ENCODE measurements at regions not wholly inside any gene's neighbourhood (a gene's known extent, or its start where the extent isn't known, plus 50 kb on each side); places are given as distances from the start of the nearest gene placed in this dataset.
"Not testable (repeated sequence)": the region's sequence is repeated elsewhere in the genome, so short reads cannot be mapped to it uniquely, and the experiment has no call there.

- CTCF ChIA-PET = no interaction called here
- H3K4me3 Mint-ChIP-seq = no peak overlapping the region
- H3K36me3 Mint-ChIP-seq = no peaks in the 10 kb centered on the region
- H3K9me3 Mint-ChIP-seq = peaks cover 2% of the 10 kb centered on the region
- no peaks in the 10 kb centered on the region for H3K27me3 Mint-ChIP-seq
- no peak overlapping the region for H3K27ac Mint-ChIP-seq
- no peaks in the 10 kb centered on the region for H3K4me1 Mint-ChIP-seq
- no peak for DNase-seq
Observed at GRCh38 chr9:13814647-13815400, 499.1 kb downstream of the NFIB start.

GRCh38 chr9:13811876-13812275 is 502.1 kb downstream of the NFIB start:
- Mint-ChIP-seq H3K9me3 (peaks cover 5% of the 10 kb centered on the region), H3K27ac (no peak overlapping the region), H3K4me3 (no peak overlapping the region), H3K36me3 (no peaks in the 10 kb centered on the region), H3K4me1 (no peaks in the 10 kb centered on the region), H3K27me3 (no peaks in the 10 kb centered on the region)
- CTCF ChIA-PET = no interaction called here
- DNase-seq = no peak

- Mint-ChIP-seq H3K4me1 (no peaks in the 10 kb centered on the region), H3K9me3 (peaks cover 6% of the 10 kb centered on the region), H3K27ac (no peak overlapping the region), H3K4me3 (no peak overlapping the region), H3K27me3 (no peaks in the 10 kb centered on the region), H3K36me3 (no peaks in the 10 kb centered on the region)
- CTCF ChIA-PET = no interaction called here
- no peak for DNase-seq
Observed at GRCh38 chr9:13810510-13810909, 503.4 kb downstream of the NFIB start.

GRCh38 chr9:13809401-13809800 is 504.5 kb downstream of the NFIB start:
- no peak overlapping the region for H3K27ac Mint-ChIP-seq
- H3K4me3 Mint-ChIP-seq = no peak overlapping the region
- no peaks in the 10 kb centered on the region for H3K36me3 Mint-ChIP-seq
- no peak for DNase-seq
- no peaks in the 10 kb centered on the region for H3K4me1 Mint-ChIP-seq
- CTCF ChIA-PET = no interaction called here
- no peaks in the 10 kb centered on the region for H3K27me3 Mint-ChIP-seq
- peaks cover 6% of the 10 kb centered on the region for H3K9me3 Mint-ChIP-seq

- no peak for DNase-seq
- Mint-ChIP-seq H3K4me3 (no peak overlapping the region), H3K36me3 (no peaks in the 10 kb centered on the region), H3K9me3 (peaks cover 6% of the 10 kb centered on the region), H3K4me1 (no peaks in the 10 kb centered on the region), H3K27me3 (no peaks in the 10 kb centered on the region), H3K27ac (no peak overlapping the region)
- CTCF ChIA-PET = no interaction called here
Observed at GRCh38 chr9:13807118-13807517, 506.8 kb downstream of the NFIB start.

- H3K9me3 Mint-ChIP-seq = peaks cover 6% of the 10 kb centered on the region
- DNase-seq = no peak
- H3K36me3 Mint-ChIP-seq = no peaks in the 10 kb centered on the region
- no peak overlapping the region for H3K27ac Mint-ChIP-seq
- no peaks in the 10 kb centered on the region for H3K27me3 Mint-ChIP-seq
- CTCF ChIA-PET = no interaction called here
- no peaks in the 10 kb centered on the region for H3K4me1 Mint-ChIP-seq
- no peak overlapping the region for H3K4me3 Mint-ChIP-seq
Observed at GRCh38 chr9:13806714-13807113, 507.2 kb downstream of the NFIB start.

- Mint-ChIP-seq H3K4me1 (no peaks in the 10 kb centered on the region), H3K36me3 (no peaks in the 10 kb centered on the region), H3K9me3 (peaks cover 5% of the 10 kb centered on the region), H3K27ac (no peak overlapping the region), H3K27me3 (no peaks in the 10 kb centered on the region), H3K4me3 (no peak overlapping the region)
- CTCF ChIA-PET = no interaction called here
- DNase-seq = no peak
Observed at GRCh38 chr9:13805546-13805945, 508.4 kb downstream of the NFIB start.

- CTCF ChIA-PET = no interaction called here
- no peaks in the 10 kb centered on the region for H3K27me3 Mint-ChIP-seq
- H3K4me1 Mint-ChIP-seq = no peaks in the 10 kb centered on the region
- H3K36me3 Mint-ChIP-seq = no peaks in the 10 kb centered on the region
- no peak overlapping the region for H3K4me3 Mint-ChIP-seq
- H3K9me3 Mint-ChIP-seq = peaks cover 4% of the 10 kb centered on the region
- no peak for DNase-seq
- no peak overlapping the region for H3K27ac Mint-ChIP-seq
Observed at GRCh38 chr9:13804532-13804931, 509.4 kb downstream of the NFIB start.

- H3K27me3 Mint-ChIP-seq = no peaks in the 10 kb centered on the region
- H3K4me1 Mint-ChIP-seq = no peaks in the 10 kb centered on the region
- DNase-seq = no peak
- peaks cover 7% of the 10 kb centered on the region for H3K9me3 Mint-ChIP-seq
- H3K36me3 Mint-ChIP-seq = no peaks in the 10 kb centered on the region
- H3K27ac Mint-ChIP-seq = no peak overlapping the region
- no peak overlapping the region for H3K4me3 Mint-ChIP-seq
- CTCF ChIA-PET = no interaction called here
Observed at GRCh38 chr9:13800776-13801175, 513.2 kb downstream of the NFIB start.

- CTCF ChIA-PET, H3K27me3 Mint-ChIP-seq, H3K27ac Mint-ChIP-seq, DNase-seq, H3K4me1 Mint-ChIP-seq, H3K4me3 Mint-ChIP-seq, H3K36me3 Mint-ChIP-seq: not testable (repeated sequence)
- peaks cover 13% of the 10 kb centered on the region for H3K9me3 Mint-ChIP-seq
Observed at GRCh38 chr9:13797701-13798100, 516.2 kb downstream of the NFIB start.

- Mint-ChIP-seq H3K27ac (no peak overlapping the region), H3K27me3 (no peaks in the 10 kb centered on the region), H3K36me3 (no peaks in the 10 kb centered on the region), H3K4me3 (no peak overlapping the region), H3K9me3 (peaks cover 7% of the 10 kb centered on the region), H3K4me1 (no peaks in the 10 kb centered on the region)
- CTCF ChIA-PET = no interaction called here
- no peak for DNase-seq
Observed at GRCh38 chr9:13791816-13792215, 512.3 kb upstream of the MPDZ start.

- H3K36me3 Mint-ChIP-seq = no peaks in the 10 kb centered on the region
- CTCF ChIA-PET = no interaction called here
- no peaks in the 10 kb centered on the region for H3K4me1 Mint-ChIP-seq
- peaks cover 2% of the 10 kb centered on the region for H3K9me3 Mint-ChIP-seq
- no peak overlapping the region for H3K4me3 Mint-ChIP-seq
- H3K27ac Mint-ChIP-seq = no peak overlapping the region
- DNase-seq = no peak
- H3K27me3 Mint-ChIP-seq = no peaks in the 10 kb centered on the region
Observed at GRCh38 chr9:13790055-13790454, 510.6 kb upstream of the MPDZ start.

GRCh38 chr9:13787234-13787833 is 507.8 kb upstream of the MPDZ start:
- Mint-ChIP-seq H3K9me3 (peaks cover 2% of the 10 kb centered on the region), H3K27ac (no peak overlapping the region), H3K27me3 (no peaks in the 10 kb centered on the region), H3K36me3 (no peaks in the 10 kb centered on the region), H3K4me3 (no peak overlapping the region), H3K4me1 (no peaks in the 10 kb centered on the region)
- DNase-seq = no peak
- CTCF ChIA-PET = interaction anchor here (0.6 kb wide), 1 partner anchor 775 kb away, joined by 3 read pairs; no protein-coding TSS in a partner anchor

- Mint-ChIP-seq H3K4me1 (no peaks in the 10 kb centered on the region), H3K36me3 (no peaks in the 10 kb centered on the region), H3K9me3 (peaks cover 2% of the 10 kb centered on the region), H3K27me3 (no peaks in the 10 kb centered on the region), H3K27ac (no peak overlapping the region), H3K4me3 (no peak overlapping the region)
- CTCF ChIA-PET = interaction anchor here (0.6 kb wide), 1 partner anchor 776 kb away, joined by 3 read pairs; no protein-coding TSS in a partner anchor
- DNase-seq = no peak
Observed at GRCh38 chr9:13786711-13787110, 507.2 kb upstream of the MPDZ start.

GRCh38 chr9:13786131-13786530 is 506.6 kb upstream of the MPDZ start:
- Mint-ChIP-seq H3K4me3 (no peak overlapping the region), H3K27me3 (no peaks in the 10 kb centered on the region), H3K36me3 (no peaks in the 10 kb centered on the region), H3K4me1 (no peaks in the 10 kb centered on the region), H3K27ac (no peak overlapping the region), H3K9me3 (peaks cover 2% of the 10 kb centered on the region)
- no peak for DNase-seq
- CTCF ChIA-PET = no interaction called here

Measured in activated naive CD4-positive, alpha-beta T cell treated with anti-CD3 and anti-CD28 coated beads, Interleukin-2, amount 10 ng/mL, durations not matched to agents 7 days and 5 days (primary cell).